ENCODE measurements at regions not wholly inside any gene's neighbourhood (a gene's known extent, or its start where the extent isn't known, plus 50 kb on each side); places are given as distances from the start of the nearest gene placed in this dataset.

- no peak overlapping the region for H2AFZ ChIP-seq (ENCODE audit: control insufficient read depth, low read depth, low read length)
- H3K4me1 ChIP-seq (ENCODE audit: control insufficient read depth, insufficient read depth, low read length): no peaks in the 10 kb centered on the region
- H3K9me3 ChIP-seq (replicated peaks; ENCODE audit: control insufficient read depth, insufficient read depth, low read length): no peaks in the 10 kb centered on the region
- no peak overlapping the region for H3K4me3 ChIP-seq
- H3K4me2 ChIP-seq (ENCODE audit: control insufficient read depth, insufficient read depth): no peak overlapping the region
- no peak overlapping the region for H3K9ac ChIP-seq (ENCODE audit: control insufficient read depth, insufficient read depth, low read length)
- no peaks in the 10 kb centered on the region for H3K36me3 ChIP-seq (ENCODE audit: control insufficient read depth in 2 of 2, insufficient read depth in 2 of 2, low read length in 1 of 2)
- POLR2A ChIA-PET: no interaction called here
- no TSS peak for BruUV-seq (replicated peaks)
- WGBS (ENCODE audit: insufficient coverage, insufficient replicate concordance, low lambda C conversion rate, missing lambda C conversion rate): 48% methylated on average over 8 of the region's 8 CpGs
- no peaks in the 10 kb centered on the region for H3K79me2 ChIP-seq (ENCODE audit: control insufficient read depth, insufficient read depth, low read length)
- intact Hi-C loops (cut with micrococcal nuclease; ENCODE audit: unreplicated experiment) (no loop called here), in situ Hi-C loops (cut with MboI) (no loop called here)
- ATAC-seq (no peak), DNase-seq (ENCODE audit: low read depth, low spot score) (no peak), FAIRE-seq (no peak)
- CTCF ChIA-PET: no interaction called here
- TF ChIP-seq POLR2AphosphoS5 (IDR thresholded peaks at IDR 0.05; ENCODE audit: low read length) (no peak), GABPA (IDR thresholded peaks at IDR 0.05; ENCODE audit: low read depth) (no peak), TARDBP (IDR thresholded peaks at IDR 0.05; ENCODE audit: borderline replicate concordance) (no peak), RAD51 (IDR thresholded peaks at IDR 0.05) (no peak), CTCF (IDR thresholded peaks at IDR 0.05 in 2 of 3, conservative IDR thresholded peaks at IDR 0.05 in 1 of 3; ENCODE audit: control insufficient read depth in 2 of 3, extremely low read depth in 1 of 3, insufficient read depth in 1 of 3, low read depth in 3 of 3, low read length in 3 of 3) (no peak), CEBPZ (IDR thresholded peaks at IDR 0.05; ENCODE audit: low read depth, low read length) (no peak), CHD1 (IDR thresholded peaks at IDR 0.05; ENCODE audit: low read depth, low read length) (no peak), ZBTB4 (CRISPR knock-in tag; IDR thresholded peaks at IDR 0.05) (no peak), FOXM1 (IDR thresholded peaks at IDR 0.05; ENCODE audit: low read depth, low read length) (no peak), RBBP5 (conservative IDR thresholded peaks at IDR 0.05) (no peak), BRCA1 (IDR thresholded peaks at IDR 0.05; ENCODE audit: low read depth, low read length) (no peak), CBX5 (IDR thresholded peaks at IDR 0.05; ENCODE audit: low read depth) (no peak), SMC3 (IDR thresholded peaks at IDR 0.05; ENCODE audit: borderline replicate concordance, low read length) (no peak), TBL1XR1 (IDR thresholded peaks at IDR 0.05; ENCODE audit: low read depth, low read length) (no peak), ZNF384 (IDR thresholded peaks at IDR 0.05; ENCODE audit: borderline replicate concordance, low read depth, low read length) (no peak), BHLHE40 (IDR thresholded peaks at IDR 0.05; ENCODE audit: borderline replicate concordance in 1 of 2, low read depth in 2 of 2, low read length in 1 of 2) (no peak), CBX3 (IDR thresholded peaks at IDR 0.05; ENCODE audit: borderline replicate concordance, low read depth) (no peak), JUND (IDR thresholded peaks at IDR 0.05; ENCODE audit: low read depth, low read length) (no peak)
- RAD21 ChIA-PET (ENCODE audit: unreplicated experiment): no interaction called here
- no peaks in the 10 kb centered on the region for H3K27me3 ChIP-seq (replicated peaks in 1 of 2; ENCODE audit: control insufficient read depth in 2 of 2, insufficient read depth in 2 of 2, low read length in 1 of 2)
- SMC1A ChIA-PET (ENCODE audit: uncharacterized antibody, unreplicated experiment): interaction anchor here (0.7 kb wide), 1 partner anchor 833 kb away, joined by 3 read pairs; no protein-coding TSS in a partner anchor
- H4K20me1 ChIP-seq (ENCODE audit: control insufficient read depth, insufficient read depth): no peaks in the 10 kb centered on the region
- no peak overlapping the region for H3K27ac ChIP-seq (ENCODE audit: control insufficient read depth, insufficient read depth)
Measured at GRCh38 chr10:112899391-112900065, 50.5 kb upstream of the TCF7L2 start.
